ENCODE measurements at regions not wholly inside any gene's neighbourhood (a gene's known extent, or its start where the extent isn't known, plus 50 kb on each side); places are given as distances from the start of the nearest gene placed in this dataset.
"Not testable (repeated sequence)": the region's sequence is repeated elsewhere in the genome, so short reads cannot be mapped to it uniquely, and the experiment has no call there.

DNA sequence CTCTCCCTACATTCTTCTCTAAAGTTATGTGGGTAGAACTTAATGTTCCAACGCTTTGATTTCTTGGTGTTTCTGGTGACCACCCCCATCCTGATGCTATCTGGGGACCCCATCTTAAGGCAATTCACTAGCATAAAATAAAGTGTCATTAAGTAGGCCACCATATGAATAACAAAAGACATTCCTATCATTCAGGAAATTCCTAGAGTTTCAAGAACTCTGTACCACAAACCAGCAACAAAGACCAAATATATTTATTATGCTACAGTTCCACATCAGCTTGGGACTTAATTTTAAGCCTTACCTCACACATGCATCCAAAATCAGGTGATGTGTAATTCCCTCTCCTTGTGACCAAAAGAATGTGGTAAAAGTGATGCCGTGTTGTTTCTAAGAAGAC lies 254.6 kb upstream of the LRRC4C start:
- DNase-seq: no peak

- no peak for DNase-seq
Observed at GRCh38 chr11:41716862-41717261, 257.4 kb upstream of the LRRC4C start.

GRCh38 chr11:41720761-41721160 lies 261.3 kb upstream of the LRRC4C start:
- no peak for DNase-seq

DNA sequence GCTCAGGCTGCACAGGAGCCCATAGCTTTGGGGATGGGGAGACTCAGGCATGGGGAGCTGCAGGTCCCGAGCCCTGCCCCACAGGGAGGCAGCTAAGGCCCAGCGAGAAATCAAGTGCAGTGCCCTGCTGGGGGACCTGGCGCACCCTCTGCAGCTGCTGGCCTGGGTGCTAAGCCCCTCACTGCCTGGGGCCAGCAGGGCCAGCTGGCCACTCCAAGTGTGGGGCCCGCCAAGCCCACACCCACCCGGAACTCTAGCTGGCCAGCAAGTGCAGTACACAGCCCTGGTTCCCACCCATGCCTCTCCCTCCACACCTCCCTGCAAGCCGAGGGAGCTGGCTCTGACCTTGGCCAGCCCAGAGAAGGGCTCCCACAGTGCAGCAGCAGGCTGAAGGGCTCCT lies 268.7 kb upstream of the LRRC4C start:
- DNase-seq: not testable (repeated sequence)

GRCh38 chr11:41775296-41775695 lies 315.8 kb upstream of the LRRC4C start:
- no peak for DNase-seq

DNA sequence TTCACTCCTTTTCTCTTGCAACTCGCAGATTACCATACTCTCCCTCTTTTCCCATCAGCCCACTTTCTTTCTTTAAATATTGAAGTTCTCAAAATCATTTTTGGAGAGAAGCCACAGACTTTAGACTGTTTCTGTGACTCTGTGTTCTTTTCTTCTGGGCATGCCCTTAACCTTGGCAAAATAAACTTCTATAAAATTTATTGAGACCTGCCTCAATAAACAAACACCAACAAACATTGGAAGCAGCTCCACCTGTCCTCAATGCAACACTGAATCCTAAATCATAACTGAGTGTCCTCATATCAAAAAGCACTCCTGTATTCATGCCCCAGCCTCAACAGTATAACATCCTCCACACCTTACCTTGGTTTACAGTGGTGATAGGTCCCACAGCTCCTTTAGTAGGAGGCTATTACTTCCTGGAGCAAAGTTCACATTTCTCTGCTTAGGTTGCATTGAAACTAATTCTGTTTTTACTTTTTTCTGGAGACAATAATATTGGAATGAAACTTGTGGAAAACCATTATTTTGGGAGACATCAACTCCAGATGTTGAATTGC lies 320.0 kb upstream of the LRRC4C start:
- DNase-seq: no peak

GRCh38 chr11:41781441-41781840 lies 322.0 kb upstream of the LRRC4C start:
- DNase-seq: no peak

DNA sequence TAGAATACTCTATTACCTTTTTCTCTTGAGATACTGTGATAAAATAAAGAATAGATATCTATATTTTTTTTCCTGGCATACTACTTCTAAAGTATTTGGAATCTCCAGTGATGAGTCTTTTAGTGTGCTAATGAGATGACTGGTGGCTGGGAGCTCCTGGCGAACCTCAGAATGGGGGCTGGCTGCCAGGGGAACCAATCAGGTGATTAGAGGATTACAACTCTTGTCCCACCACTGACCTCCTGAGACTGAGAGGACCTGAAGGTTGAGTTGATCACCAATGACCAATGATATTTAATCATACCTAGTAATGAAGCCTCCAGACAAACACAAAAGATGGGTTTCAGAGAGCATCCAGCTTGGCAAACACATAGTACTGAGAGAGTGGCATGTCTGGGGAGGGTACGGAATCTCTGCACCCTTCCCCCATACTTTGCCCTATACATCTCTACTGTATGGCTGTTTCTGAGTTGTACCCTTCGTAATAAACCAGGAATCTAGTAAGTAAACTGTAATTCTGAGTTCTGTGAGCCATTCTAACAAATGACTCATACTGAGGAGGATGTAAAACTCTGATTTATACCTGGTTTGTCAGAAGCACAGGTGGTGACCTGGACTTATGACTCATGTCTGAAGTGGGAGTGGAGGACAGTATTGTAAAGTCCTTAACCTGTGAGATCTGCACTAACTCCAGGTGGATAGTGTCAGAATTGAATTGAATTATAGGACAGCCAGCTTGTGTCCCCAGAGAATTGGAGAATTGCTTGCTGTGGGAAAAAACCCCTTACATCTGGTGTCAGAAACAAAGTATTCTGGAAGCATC lies 325.3 kb upstream of the LRRC4C start:
- no peak for DNase-seq

DNA sequence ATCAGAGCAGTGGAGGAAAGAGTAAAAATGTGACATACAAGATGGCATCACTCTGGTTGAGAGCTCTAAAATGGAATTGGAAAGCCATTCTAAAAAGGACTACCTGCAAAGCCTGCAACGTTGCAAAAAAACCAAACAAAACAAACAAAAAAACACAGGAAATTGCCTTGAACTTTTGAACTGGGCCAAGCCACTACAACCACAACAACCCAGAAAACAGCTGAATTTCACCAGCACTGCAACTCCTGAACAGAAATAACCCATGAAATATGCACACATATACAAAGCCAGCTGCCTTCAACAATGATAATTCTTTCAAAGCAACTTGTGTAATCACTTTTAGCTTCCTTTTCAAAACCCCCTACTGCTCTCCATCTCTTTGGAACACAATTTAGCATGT lies 326.6 kb upstream of the LRRC4C start:
- DNase-seq: no peak

DNA sequence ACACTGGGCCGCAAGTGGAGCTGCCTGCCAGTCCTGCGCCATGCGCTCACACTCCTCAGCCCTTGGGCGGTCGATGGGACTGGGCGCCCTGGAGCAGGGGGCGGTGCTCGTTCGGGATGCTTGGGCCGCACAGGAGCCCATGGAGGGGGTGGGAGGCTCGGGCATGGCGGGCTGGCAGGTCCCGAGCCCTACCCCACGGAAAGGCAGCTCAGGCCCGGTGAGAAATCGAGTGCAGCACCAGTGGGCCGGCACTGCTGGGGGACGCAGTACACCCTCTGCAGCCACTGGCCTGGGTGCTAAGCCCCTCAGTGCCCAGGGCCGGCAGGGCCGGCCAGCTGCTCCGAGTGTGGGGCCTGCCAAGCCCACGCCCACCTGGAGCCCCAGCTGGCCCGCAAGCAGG lies 328.7 kb upstream of the LRRC4C start:
- no peak for DNase-seq

- no peak for DNase-seq
Observed at GRCh38 chr11:41789376-41789775, 329.9 kb upstream of the LRRC4C start.

GRCh38 chr11:41795004-41795403 lies 335.6 kb upstream of the LRRC4C start:
- no peak for DNase-seq

GRCh38 chr11:41799754-41800153 lies 340.3 kb upstream of the LRRC4C start:
- DNase-seq: no peak

- no peak for DNase-seq
Observed at GRCh38 chr11:41803895-41804294, 344.4 kb upstream of the LRRC4C start.

DNA sequence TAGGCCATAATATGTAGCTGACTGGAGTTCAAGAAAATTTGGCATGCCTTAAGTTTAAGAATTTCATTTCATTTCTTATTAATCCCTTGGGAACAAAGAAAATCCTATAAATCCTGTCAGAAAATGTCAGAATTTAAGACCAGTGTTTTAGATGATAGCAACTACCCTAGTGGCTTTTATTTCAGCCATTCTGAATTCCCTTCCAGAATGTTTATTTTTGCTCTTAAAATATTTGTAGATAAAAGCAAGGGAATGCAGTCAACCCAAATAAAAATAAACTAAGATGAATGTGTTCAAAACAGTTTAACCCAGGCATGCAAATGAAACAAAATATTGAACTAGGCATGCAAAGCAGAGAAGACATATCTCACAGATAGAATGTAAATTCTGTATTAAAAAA lies 356.9 kb upstream of the LRRC4C start:
- DNase-seq: no peak

DNA sequence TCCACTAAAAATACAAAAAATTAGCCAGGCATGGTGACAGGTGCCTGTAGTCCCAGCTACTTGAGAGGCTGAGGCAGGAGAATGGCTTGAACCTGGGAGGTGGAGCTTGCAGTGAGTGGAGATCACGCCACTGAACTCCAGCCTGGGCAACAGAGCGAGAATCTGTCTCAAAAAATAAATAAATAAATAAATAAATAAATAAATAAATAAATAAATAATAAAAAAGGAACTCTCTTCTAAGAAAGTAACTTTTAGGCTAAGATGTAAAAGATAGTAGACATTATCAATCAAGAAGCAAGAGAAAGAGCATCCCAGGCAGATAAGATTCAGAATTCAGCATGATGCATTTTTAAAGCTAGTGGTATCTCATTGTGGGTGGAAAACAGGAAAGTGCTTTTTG lies 364.8 kb upstream of the LRRC4C start:
- not testable (repeated sequence) for DNase-seq

DNA sequence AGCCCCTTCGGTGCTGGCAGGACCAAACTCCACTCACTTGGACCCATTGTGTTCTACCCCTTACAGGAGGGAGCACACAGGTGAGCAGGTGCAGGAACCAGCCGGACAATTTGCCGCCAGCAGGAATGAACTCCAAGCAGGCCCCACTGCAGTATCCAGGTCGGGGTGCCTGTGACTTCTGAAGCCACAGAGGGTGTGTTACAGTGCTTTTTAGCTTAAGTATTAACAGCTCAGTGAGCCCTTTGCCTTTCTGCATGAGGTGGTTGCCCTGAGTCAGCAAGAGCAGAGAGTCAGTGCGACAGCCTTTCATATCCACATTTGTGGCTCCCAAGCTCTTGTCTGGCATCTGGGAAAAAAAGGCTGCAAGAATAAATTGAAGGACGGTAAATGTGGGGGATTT lies 366.6 kb upstream of the LRRC4C start:
- DNase-seq: no peak

- no peak for DNase-seq
Observed at GRCh38 chr11:41836431-41836830, 377.0 kb upstream of the LRRC4C start.

GRCh38 chr11:41842673-41843072 lies 383.2 kb upstream of the LRRC4C start:
- DNase-seq: no peak

- no peak for DNase-seq
Observed at GRCh38 chr11:41845066-41845465, 385.6 kb upstream of the LRRC4C start.

GRCh38 chr11:41848349-41848748 lies 388.9 kb upstream of the LRRC4C start:
- no peak for DNase-seq

GRCh38 chr11:41849250-41849649 lies 389.8 kb upstream of the LRRC4C start:
- DNase-seq: no peak

DNA sequence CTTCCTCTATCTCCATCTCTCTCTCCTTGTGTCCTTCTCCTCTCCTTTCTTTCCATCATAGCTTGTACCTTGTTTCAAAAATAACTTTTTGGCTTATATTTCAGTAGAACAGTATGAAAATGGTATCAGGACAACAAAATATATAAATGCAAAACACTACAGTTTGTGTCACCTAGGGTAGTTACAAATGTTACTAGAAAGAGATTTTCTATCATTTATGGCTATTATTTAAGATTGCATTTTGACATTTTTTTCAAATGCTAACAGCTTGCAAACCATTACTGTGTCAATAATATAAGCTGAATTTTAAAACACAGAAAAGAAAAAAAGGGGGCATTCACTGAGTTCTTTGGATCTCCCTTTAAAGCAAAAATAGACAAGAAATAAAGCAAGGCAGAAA lies 392.3 kb upstream of the LRRC4C start:
- DNase-seq: no peak

DNA sequence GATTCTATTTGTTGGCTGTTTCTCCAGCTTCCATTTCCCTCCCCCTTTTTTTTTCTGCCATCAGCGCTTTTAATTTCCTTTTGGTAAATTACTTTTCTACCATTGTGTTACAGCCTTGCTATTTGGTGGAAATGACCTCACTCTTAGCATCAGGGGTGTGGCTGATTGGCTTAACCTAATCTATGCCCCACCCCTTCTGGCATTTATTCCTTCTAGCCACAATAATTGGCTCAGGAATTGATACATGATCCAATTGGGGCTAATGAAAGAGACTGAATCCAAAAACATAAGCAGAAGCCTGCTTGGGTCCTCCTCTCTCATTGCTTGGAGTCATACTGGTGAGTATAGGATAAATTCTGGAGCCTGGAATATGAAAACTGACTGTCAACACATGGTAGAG lies 402.4 kb upstream of the LRRC4C start:
- no peak for DNase-seq

- no peak for DNase-seq
Observed at GRCh38 chr11:41866525-41866924, 407.1 kb upstream of the LRRC4C start.

All from GDM1 (cell line).